ENCODE measurements at regions not wholly inside any gene's neighbourhood (a gene's known extent, or its start where the extent isn't known, plus 50 kb on each side); places are given as distances from the start of the nearest gene placed in this dataset.

- Histone ChIP-seq H3K27me3 (ENCODE audit: low read length) (no peaks in the 10 kb centered on the region), H3K79me2 (ENCODE audit: insufficient read depth, low read length) (no peaks in the 10 kb centered on the region), H3K27ac (ENCODE audit: low read depth, low read length) (no peak overlapping the region), H3K4me3 (ENCODE audit: insufficient read depth, low read length, poor library complexity, severe bottlenecking) (no peak overlapping the region), H3K4me2 (ENCODE audit: low read depth, low read length, poor library complexity, severe bottlenecking) (no peak overlapping the region), H3K36me3 (ENCODE audit: low read length) (no peaks in the 10 kb centered on the region), H3K9me3 (ENCODE audit: insufficient read depth, low read length) (no peaks in the 10 kb centered on the region), H3F3A (ENCODE audit: insufficient read depth) (no peaks in the 10 kb centered on the region), H3K9ac (ENCODE audit: low read length) (no peak overlapping the region), H4K20me1 (ENCODE audit: low read depth, low read length) (no peaks in the 10 kb centered on the region), H3K9me2 (replicated peaks; ENCODE audit: insufficient read depth, low read length) (no peaks in the 10 kb centered on the region), H2AFZ (ENCODE audit: low read depth, low read length, severe bottlenecking) (no peak overlapping the region)
- TF ChIP-seq EZH2phosphoT487 (conservative IDR thresholded peaks at IDR 0.05; ENCODE audit: low read length) (no peak), CTCF (IDR thresholded peaks at IDR 0.05; ENCODE audit: insufficient read depth, low read length, poor library complexity, severe bottlenecking) (no peak)
These were observed 139.8 kb upstream of the SNX19 start for GRCh38 chr11:131056036-131056435.

GRCh38 chr11:131063638-131064037 is 147.4 kb upstream of the SNX19 start:
- H4K20me1 ChIP-seq (ENCODE audit: low read depth, low read length): no peaks in the 10 kb centered on the region
- H3K79me2 ChIP-seq (ENCODE audit: insufficient read depth, low read length): no peaks in the 10 kb centered on the region
- no peak for TF ChIP-seq CTCF (IDR thresholded peaks at IDR 0.05; ENCODE audit: insufficient read depth, low read length, poor library complexity, severe bottlenecking)
- TF ChIP-seq EZH2phosphoT487 (conservative IDR thresholded peaks at IDR 0.05; ENCODE audit: low read length): no peak
- H3K27me3 ChIP-seq (ENCODE audit: low read length): no peaks in the 10 kb centered on the region
- H3K9me3 ChIP-seq (ENCODE audit: insufficient read depth, low read length): no peaks in the 10 kb centered on the region
- no peak overlapping the region for H3K27ac ChIP-seq (ENCODE audit: low read depth, low read length)
- no peak overlapping the region for H3K9ac ChIP-seq (ENCODE audit: low read length)
- H3K36me3 ChIP-seq (ENCODE audit: low read length): no peaks in the 10 kb centered on the region
- H3K4me3 ChIP-seq (ENCODE audit: insufficient read depth, low read length, poor library complexity, severe bottlenecking): no peak overlapping the region
- H3F3A ChIP-seq (ENCODE audit: insufficient read depth): no peaks in the 10 kb centered on the region
- no peak overlapping the region for H2AFZ ChIP-seq (ENCODE audit: low read depth, low read length, severe bottlenecking)
- H3K4me2 ChIP-seq (ENCODE audit: low read depth, low read length, poor library complexity, severe bottlenecking): no peak overlapping the region
- H3K9me2 ChIP-seq (replicated peaks; ENCODE audit: insufficient read depth, low read length): no peaks in the 10 kb centered on the region

GRCh38 chr11:131064373-131064991 is 148.2 kb upstream of the SNX19 start:
- no peaks in the 10 kb centered on the region for H3K79me2 ChIP-seq (ENCODE audit: insufficient read depth, low read length)
- H3K27ac ChIP-seq (ENCODE audit: low read depth, low read length): no peak overlapping the region
- no peaks in the 10 kb centered on the region for H3F3A ChIP-seq (ENCODE audit: insufficient read depth)
- no peaks in the 10 kb centered on the region for H3K9me3 ChIP-seq (ENCODE audit: insufficient read depth, low read length)
- no peaks in the 10 kb centered on the region for H3K9me2 ChIP-seq (replicated peaks; ENCODE audit: insufficient read depth, low read length)
- no peaks in the 10 kb centered on the region for H4K20me1 ChIP-seq (ENCODE audit: low read depth, low read length)
- no peaks in the 10 kb centered on the region for H3K36me3 ChIP-seq (ENCODE audit: low read length)
- no peak overlapping the region for H3K9ac ChIP-seq (ENCODE audit: low read length)
- no peak for TF ChIP-seq EZH2phosphoT487 (conservative IDR thresholded peaks at IDR 0.05; ENCODE audit: low read length)
- TF ChIP-seq CTCF (IDR thresholded peaks at IDR 0.05; ENCODE audit: insufficient read depth, low read length, poor library complexity, severe bottlenecking): peak; percentile 21
- no peak overlapping the region for H3K4me3 ChIP-seq (ENCODE audit: insufficient read depth, low read length, poor library complexity, severe bottlenecking)
- H2AFZ ChIP-seq (ENCODE audit: low read depth, low read length, severe bottlenecking): no peak overlapping the region
- no peaks in the 10 kb centered on the region for H3K27me3 ChIP-seq (ENCODE audit: low read length)
- no peak overlapping the region for H3K4me2 ChIP-seq (ENCODE audit: low read depth, low read length, poor library complexity, severe bottlenecking)

Data from SU-DHL-6 (cell line).